ENCODE measurements at regions not wholly inside any gene's neighbourhood (a gene's known extent, or its start where the extent isn't known, plus 50 kb on each side); places are given as distances from the start of the nearest gene placed in this dataset.
"Not testable (repeated sequence)": the region's sequence is repeated elsewhere in the genome, so short reads cannot be mapped to it uniquely, and the experiment has no call there.

GRCh38 chr2:113361051-113361450 is 76.4 kb upstream of the ZNG1B start:
- WGBS (ENCODE audit: insufficient coverage): 99% methylated on average over 3 of the region's 3 CpGs
- Mint-ChIP-seq H3K36me3 (no peaks in the 10 kb centered on the region), H3K9me3 (no peaks in the 10 kb centered on the region), H3K27me3 (ENCODE audit: low read depth in 2 of 2) (no peaks in the 10 kb centered on the region), H3K4me1 (no peaks in the 10 kb centered on the region), H3K4me3 (no peak overlapping the region), H3K27ac (no peak overlapping the region)
- intact Hi-C loops (cut with micrococcal nuclease): no loop called here
- no peak for ATAC-seq
- no peak for DNase-seq
- Histone ChIP-seq H3K27me3 (ENCODE audit: control insufficient read depth, insufficient read depth, low read length) (no peaks in the 10 kb centered on the region), H3K9me3 (ENCODE audit: control insufficient read depth, insufficient read depth, low read length) (no peaks in the 10 kb centered on the region), H3K27ac (ENCODE audit: low read length) (no peak overlapping the region), H3K4me1 (ENCODE audit: control insufficient read depth, insufficient read depth, low read length) (no peaks in the 10 kb centered on the region), H3K36me3 (ENCODE audit: control insufficient read depth, insufficient read depth, low read length) (no peaks in the 10 kb centered on the region), H3K4me3 (ENCODE audit: low read length) (no peak overlapping the region)
- TF ChIP-seq CTCF (IDR thresholded peaks at IDR 0.05): no peak

DNA sequence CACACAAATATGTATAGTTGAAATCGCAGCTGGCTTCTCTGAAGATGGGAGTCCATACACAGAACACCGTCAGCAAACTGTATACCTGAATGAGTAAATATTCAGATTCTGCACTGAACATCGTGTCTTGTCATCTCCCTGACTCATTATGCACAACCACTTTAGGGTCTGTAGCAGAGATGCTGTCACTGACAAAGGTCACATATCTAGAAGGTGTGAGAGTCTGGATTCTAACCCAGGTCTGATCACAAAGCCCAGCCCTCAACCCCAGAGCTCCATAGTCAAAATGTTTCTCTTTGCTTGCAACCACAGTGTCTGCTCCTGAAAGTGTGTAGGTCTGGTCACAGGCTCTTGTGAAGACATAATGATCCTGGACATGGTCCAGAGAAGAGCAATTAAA is 78.3 kb upstream of the PAX8 start:
- 90% methylated on average over 3 of the region's 3 CpGs for WGBS (ENCODE audit: insufficient coverage)
- H3K9me3 Mint-ChIP-seq: no peaks in the 10 kb centered on the region
- no peaks in the 10 kb centered on the region for H3K27me3 ChIP-seq (ENCODE audit: control insufficient read depth, insufficient read depth, low read length)
- H3K36me3 ChIP-seq (ENCODE audit: control insufficient read depth, insufficient read depth, low read length): no peaks in the 10 kb centered on the region
- ATAC-seq (no peak), DNase-seq (no peak)
- TF ChIP-seq CTCF (IDR thresholded peaks at IDR 0.05): no peak
- no peak overlapping the region for H3K4me3 ChIP-seq (ENCODE audit: low read length)
- no peaks in the 10 kb centered on the region for H3K9me3 ChIP-seq (ENCODE audit: control insufficient read depth, insufficient read depth, low read length)
- no peaks in the 10 kb centered on the region for H3K4me1 Mint-ChIP-seq
- H3K27ac ChIP-seq (ENCODE audit: low read length): no peak overlapping the region
- no peak overlapping the region for H3K27ac Mint-ChIP-seq
- peaks cover 3 to 5% of the 10 kb centered on the region in 2 donors for H3K27me3 Mint-ChIP-seq (ENCODE audit: low read depth in 2 of 2)
- H3K36me3 Mint-ChIP-seq: no peaks in the 10 kb centered on the region
- H3K4me1 ChIP-seq (ENCODE audit: control insufficient read depth, insufficient read depth, low read length): no peaks in the 10 kb centered on the region
- intact Hi-C loops (cut with micrococcal nuclease): no loop called here
- no peak overlapping the region for H3K4me3 Mint-ChIP-seq

DNA sequence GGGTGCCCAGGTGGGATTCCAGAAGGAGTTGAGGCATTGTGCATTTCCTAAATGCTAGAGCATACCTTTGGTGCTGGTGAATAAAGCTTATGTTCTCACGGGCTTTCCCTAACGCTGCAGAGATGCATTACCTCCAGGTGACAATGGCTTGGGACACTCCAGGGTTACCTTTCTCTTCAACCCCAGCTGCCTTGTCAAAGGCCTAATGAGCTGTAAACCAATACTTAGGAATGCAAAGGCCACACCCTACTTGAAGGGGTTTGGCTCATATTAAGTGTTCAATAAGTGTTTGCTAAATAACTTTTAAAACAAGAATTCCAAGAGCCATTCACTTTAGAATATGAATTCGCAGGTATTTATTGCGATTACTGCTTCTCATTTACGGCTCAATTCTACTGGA is 77.6 kb upstream of the PAX8 start:
- H3K4me3 ChIP-seq (ENCODE audit: low read length); H3K4me1 Mint-ChIP-seq; ATAC-seq; H3K9me3 ChIP-seq (ENCODE audit: control insufficient read depth, insufficient read depth, low read length); H3K4me3 Mint-ChIP-seq; H3K36me3 ChIP-seq (ENCODE audit: control insufficient read depth, insufficient read depth, low read length); H3K4me1 ChIP-seq (ENCODE audit: control insufficient read depth, insufficient read depth, low read length); DNase-seq; H3K27ac Mint-ChIP-seq; H3K9me3 Mint-ChIP-seq; H3K27me3 ChIP-seq (ENCODE audit: control insufficient read depth, insufficient read depth, low read length); H3K36me3 Mint-ChIP-seq; H3K27ac ChIP-seq (ENCODE audit: low read length); intact Hi-C loops (cut with micrococcal nuclease): not testable (repeated sequence)
- WGBS (ENCODE audit: insufficient coverage): 98% methylated on average over 5 of the region's 5 CpGs
- peaks cover 9 to 11% of the 10 kb centered on the region in 2 donors for H3K27me3 Mint-ChIP-seq (ENCODE audit: low read depth in 2 of 2)

DNA sequence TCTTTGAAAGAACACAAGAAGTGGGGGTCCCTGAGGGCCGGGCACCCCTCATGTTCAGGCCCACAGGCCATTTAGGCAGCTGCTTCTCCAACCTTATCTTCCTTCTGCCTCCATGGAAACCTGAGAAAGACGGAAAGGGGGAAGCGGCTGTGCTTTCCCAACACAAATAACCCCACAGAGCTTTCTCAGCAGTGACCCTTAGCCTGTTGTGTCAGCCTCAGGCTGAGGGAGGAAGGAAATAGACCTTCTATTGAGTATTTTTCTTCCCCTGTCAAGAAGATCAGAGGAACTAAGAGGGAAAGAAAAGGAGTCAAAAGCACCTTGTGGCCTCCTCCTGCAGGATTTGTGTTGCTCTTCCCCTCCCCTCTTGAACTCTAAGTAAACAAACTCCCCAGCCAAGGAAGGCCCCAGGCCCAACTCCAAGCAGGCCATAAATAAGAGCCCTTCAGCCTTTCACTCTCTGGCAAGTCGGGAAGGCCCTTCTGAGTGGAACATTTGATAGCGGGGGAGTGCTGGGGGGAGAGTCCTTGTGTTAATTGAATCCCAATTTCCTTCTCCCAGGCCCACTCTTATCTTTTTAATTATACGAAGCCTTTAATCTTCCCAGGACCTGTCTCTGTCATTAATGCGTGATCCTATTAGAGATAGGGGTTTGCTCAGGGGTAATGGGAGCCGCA is 76.8 kb upstream of the PAX8 start:
- intact Hi-C loops (cut with micrococcal nuclease); H3K27ac ChIP-seq (ENCODE audit: low read length); H3K9me3 Mint-ChIP-seq; H3K27me3 ChIP-seq (ENCODE audit: control insufficient read depth, insufficient read depth, low read length); H3K36me3 ChIP-seq (ENCODE audit: control insufficient read depth, insufficient read depth, low read length); H3K4me1 ChIP-seq (ENCODE audit: control insufficient read depth, insufficient read depth, low read length); H3K4me1 Mint-ChIP-seq; H3K27ac Mint-ChIP-seq; ATAC-seq; DNase-seq; H3K36me3 Mint-ChIP-seq; H3K4me3 ChIP-seq (ENCODE audit: low read length); H3K4me3 Mint-ChIP-seq; H3K9me3 ChIP-seq (ENCODE audit: control insufficient read depth, insufficient read depth, low read length): not testable (repeated sequence)
- 79% methylated on average over 2 of the region's 8 CpGs for WGBS (ENCODE audit: insufficient coverage)
- peaks cover 10 to 16% of the 10 kb centered on the region in 2 donors for H3K27me3 Mint-ChIP-seq (ENCODE audit: low read depth in 2 of 2)

Measured in natural killer cell (primary cell).